Activated gamma-delta T cell treated with anti-CD3 and anti-CD28 coated beads, Interleukin-2, amount 50 U/mL, for 16 hours (primary cell): ENCODE measurements at regions not wholly inside any gene's neighbourhood (a gene's known extent, or its start where the extent isn't known, plus 50 kb on each side); places are given as distances from the start of the nearest gene placed in this dataset.
A peak's percentile ranks its signal among the peaks of the same experiment; 100 is the strongest.
"Not testable (repeated sequence)": the region's sequence is repeated elsewhere in the genome, so short reads cannot be mapped to it uniquely, and the experiment has no call there.

ENCODE experiments used
- DNase-seq: peaks from one replicate; pipeline ENCODE4 v3.0.0-alpha.2; 2020; ENCODE audit warnings: low read depth

DNA sequence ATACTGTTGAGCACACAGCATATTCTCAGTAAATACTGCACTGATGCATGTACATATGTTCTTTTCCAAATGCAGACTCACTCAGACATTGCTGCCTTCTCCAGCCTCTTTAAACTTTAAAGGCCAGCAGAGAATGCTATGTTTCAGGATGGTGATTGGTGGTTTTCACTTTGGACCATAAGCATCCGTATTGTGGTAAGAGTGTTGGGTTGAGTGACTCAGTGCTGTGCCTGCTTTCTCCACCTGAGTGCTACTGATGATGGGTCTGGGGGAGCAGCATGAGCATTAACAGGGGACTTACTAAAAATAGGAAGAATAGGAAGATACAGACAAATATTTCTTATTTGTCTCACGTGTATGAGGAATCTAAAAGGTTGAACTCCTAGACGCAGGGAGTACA, 56.3 kb upstream of the ZNF92 start:
- no peak for DNase-seq

DNA sequence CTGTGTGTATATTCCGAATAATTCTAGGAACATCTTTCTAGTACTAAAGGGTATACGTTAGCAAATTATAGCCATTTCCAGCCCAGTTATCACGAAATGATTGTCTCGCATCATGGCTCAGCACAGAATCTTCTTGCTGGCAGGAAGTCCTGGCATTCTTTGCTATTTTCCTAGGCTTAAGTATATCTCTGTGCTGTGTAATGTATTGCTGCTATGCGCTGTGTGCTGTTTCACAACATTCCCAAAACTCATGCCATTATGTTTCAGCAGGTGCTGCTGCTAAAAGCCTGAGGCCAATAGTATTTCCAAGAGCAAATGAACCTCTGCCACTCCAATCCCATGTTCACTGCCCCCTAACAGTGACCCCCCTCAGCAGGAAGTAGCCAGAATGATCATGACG, 62.9 kb upstream of the ZNF92 start:
- no peak for DNase-seq

DNA sequence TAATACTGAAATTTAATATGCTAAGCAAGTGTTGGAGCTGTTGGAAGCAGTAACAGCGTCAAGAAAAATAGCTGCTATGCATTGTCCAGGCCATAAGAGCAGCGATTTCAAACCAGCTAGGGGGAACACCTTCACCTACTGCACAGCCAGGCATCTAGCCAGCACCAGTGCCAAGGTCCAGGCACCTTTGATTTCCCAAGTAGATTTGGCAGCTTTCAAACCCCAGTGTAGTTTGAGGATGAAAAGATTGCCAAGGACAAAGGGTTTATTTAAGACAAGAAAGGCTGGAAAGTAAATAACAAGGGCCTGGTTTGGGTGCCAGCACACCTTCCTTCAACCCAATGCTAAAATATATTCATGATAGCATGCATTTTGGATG, 65.4 kb upstream of the ZNF92 start:
- no peak for DNase-seq

DNA sequence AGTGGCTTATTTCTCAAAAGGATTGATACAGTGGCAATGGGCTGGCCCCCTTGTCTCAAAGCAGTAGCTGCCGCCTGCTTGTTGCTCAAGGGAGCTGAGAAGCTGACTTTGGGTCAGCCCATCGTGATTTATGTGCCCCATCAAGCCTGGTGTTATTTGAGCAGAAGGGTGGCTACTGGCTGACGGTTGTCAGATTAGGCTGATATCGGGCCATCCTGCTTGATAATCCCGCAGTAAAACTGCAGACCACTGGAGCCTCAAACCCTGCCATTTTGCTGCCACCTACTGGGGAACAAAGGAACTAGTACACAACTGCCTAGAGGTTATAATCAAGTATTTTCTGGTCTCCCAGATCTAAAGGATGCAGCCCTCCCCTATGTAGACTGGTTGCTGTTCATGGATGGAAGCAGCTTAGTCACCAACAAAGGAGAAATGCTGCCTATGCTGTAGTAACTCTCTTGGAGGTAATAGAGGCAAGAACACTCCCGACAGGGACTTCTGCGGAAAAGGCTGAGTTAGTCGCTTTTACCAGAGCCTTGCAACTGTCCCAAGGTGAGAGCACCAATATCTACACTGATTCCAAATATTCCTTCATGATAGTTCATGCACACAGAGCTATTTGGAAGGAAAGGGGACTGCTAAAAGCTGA, 65.9 kb upstream of the ZNF92 start:
- DNase-seq: peak; percentile 41

DNA sequence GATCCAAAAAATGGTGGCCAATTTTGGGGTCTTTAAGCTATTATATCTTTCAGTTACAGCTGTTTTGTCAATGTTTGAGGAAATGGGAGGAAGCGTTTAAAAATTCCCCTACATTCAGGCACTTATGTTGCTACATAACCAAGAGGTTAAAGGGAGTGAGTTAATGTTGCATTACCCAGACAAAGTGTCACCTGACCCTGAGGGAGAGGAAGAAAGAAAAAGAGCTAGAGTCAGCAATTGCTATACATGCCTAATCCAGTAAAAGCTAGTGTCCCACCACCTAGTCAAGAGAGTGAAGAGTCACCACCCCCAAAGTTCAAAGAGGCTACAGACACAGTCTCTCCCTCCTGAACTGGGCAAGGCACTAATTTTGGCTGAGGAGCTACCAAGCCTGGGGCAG, 69.5 kb upstream of the ZNF92 start:
- no peak for DNase-seq

DNA sequence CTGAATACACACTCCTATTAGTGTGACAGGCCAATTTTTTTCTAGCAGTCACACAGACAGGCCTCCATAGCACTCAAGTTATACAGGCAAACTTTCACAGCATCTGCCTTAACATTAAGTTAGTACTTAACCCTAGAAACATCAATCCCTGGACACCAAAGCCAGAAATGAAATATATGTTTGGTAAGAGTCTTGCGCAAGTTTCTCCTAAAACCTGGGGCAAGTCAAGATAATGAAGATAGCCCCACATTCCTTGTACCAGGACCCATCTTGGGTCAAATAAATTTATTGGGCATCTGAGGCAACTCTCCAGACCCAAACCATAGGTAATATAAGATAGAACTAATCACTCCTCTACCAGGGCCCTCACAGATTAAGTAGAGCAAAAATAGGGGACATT, 70.8 kb upstream of the ZNF92 start:
- no peak for DNase-seq

DNA sequence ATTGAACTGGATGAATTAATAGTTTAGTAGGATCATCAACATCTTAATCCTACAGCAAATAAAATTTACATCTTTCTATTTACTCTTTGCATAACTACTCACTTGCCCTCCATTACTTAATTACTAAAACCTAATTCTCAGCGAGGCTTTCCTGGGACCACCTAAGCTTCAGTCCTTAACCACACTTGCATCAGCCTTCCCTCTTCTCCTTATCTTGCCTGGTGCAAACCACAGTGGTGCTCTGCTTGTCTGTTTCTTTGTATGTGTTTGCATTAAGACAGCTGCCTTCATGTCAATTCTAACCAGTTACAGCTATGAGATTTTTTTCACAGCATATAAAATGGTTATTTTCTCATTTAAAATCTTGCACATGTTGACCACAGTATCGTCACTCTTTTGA, 72.6 kb upstream of the ZNF92 start:
- DNase-seq: no peak

DNA sequence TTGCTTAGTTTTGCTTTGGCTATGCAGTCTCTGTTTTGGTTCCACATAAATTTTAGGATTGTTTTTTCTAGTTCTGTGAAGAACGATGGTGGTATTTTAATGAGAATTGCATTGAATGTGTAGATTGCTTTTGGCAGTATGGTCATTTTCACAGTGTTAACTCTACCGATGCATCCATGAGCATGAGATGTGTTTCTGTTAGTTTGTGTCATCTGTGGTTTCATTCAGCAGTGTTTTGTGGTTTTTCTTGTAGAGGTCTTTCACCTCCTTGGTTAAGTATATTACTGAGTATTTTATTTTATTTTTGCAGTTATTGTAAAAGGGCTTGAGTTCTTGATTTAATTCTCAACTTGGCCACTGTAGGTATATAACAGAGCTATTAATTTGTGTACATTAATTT, 78.2 kb upstream of the ZNF92 start:
- DNase-seq: no peak

DNA sequence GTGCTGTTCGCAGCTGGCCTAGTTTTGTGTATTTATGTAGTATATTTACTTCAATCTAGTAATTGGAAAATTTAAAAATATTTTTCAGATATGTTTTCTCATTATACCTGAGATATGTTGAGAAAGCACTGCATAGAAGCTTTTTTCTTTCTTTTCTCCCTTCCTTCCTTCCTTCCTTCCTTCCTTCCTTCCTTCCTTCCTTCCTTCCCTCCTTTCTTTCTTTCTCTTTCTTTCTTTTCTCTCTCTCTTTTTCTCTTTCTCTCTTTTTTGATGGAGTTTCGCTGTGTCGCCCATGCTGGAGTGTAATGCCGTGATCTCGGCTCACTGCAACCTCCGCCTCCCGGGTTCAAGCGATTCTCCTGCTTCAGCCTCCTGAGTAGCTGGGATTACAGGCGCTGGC, 83.3 kb upstream of the ZNF92 start:
- not testable (repeated sequence) for DNase-seq

DNA sequence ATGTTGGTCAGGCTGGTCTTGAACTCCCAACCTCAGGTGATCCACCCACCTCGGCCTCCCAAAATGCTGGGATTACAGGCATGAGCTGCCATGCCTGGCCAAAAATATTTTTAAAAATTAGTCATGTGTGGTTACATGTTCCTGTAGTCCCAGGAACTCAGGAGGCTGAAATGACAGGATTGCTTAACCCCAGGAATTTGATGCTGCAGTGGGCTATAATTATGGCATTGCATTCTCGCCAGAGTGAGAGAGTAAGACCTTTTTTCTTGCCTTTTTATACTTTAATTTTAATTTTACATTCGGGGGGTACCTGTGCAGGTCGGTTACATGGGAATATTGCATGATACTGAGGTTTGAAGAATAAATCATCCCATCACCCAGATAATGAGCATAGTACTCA, 86.6 kb upstream of the ZNF92 start:
- DNase-seq: no peak

DNA sequence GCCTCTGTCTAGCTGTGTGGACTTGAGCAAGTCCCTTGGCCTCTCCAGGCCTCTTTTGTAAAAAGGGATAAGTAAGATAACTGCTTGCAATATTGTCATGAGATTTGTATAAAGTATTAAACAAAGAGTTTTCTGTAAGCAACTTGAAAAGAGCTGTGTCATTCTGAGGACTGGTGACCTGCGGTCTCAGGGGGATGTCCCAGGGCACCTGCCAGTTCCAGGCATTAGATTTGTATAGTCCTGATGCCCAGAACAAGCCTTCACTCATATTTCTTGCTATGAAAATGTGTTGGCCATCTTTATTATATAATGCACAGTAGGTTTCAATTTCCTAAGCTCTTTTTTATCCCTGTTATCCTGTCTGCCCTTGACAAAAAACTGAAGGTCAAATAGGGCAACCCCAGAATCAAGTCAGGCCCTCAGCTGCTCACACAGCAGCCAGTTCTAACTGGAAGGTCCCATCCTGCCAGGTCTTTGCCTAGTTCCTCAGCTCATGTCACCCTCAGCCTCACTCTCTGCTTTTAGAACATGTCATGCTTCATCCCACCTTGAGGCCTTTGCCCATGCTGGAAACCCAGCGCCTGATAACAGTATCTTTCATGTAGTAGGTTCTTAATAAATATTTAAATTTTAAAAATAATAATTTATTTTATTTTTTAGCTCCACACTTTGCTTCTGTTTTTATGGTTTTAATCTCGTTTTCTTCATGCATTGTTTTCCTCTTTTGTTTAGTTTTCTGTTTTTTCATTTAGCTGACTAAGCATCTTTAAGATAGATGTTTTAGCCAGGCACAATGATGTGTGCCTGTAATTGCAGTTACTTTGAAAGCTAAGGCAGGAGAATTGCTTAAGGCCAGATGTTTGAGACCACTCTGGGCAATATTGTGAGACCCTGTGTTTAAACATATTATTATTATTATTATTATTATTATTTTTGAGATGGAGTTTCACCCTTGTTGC, 87.5 kb upstream of the ZNF92 start:
- no peak for DNase-seq

DNA sequence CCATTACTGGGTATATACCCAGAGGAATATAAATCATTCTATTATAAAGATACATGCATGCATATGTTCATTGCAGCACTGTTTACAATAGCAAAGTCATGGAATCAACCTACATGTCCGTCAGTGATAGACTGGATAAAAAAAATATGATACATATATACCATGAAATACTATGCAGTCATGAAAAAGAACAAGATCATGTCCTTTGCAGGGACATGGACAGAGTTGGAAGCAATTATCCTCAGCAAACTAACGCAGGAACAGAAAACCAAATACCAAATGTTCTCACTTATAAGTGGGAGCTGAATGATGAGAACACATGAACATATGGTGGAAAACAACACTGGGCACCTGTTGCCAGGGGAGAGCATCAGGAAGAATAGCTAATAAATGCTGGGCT, 88.4 kb upstream of the ZNF92 start:
- DNase-seq: not testable (repeated sequence)

DNA sequence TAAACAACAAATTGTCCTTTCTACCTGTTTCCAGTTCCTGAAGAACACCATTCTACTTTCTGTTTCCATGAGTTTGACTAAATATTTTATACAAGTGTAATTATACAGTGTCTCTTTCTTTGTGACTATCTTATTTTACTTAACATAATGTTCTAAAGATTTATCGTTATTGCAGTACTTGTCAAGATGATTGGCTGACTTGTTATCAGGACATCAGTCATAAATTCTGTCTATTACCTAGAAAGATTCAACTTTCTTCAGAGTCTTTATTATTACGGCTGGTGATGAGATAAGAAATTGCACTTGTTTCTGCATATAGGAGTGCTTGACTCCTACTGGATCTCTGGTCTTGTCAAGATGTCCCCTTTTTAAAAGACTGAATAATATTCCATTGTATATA, 93.9 kb upstream of the ZNF92 start:
- no peak for DNase-seq

DNA sequence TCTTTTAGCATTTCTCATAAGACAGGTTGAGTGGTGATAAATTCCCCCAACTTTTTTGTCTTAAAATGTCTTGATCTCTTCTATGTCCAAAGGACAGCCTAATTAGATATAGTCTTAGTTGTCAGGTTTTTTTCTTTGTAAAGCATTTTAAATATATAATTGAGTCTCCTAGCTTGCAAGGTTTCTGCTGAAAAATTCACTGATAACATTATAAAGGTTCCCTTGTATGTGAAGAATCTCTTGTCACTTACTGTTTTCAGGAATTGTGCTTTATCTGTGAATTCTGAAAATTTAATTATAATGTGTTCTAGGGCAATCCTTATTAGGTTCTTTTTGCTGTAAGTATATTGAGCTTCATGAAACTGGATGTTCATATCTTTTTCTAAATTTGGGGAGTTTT, 96.8 kb upstream of the ZNF92 start:
- no peak for DNase-seq

DNA sequence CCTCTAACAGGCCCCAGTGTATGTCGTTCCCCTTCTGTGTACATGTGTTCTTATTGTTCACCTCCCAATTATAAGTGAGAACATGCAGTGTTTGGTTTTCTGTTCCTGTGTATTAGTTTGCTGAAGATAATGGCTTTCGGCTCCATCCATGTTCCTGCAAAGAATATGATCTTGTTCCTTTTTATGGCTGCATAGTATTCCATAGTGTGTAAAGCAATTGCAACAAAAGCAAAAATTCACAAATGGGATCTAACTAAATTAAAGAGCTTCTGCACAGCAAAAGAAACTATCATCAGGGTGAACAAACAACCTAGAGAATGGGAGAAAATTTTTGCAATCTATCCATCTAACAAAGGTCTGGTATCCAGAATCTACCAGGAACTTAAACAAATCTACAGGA, 102.2 kb upstream of the ZNF92 start:
- DNase-seq: not testable (repeated sequence)

DNA sequence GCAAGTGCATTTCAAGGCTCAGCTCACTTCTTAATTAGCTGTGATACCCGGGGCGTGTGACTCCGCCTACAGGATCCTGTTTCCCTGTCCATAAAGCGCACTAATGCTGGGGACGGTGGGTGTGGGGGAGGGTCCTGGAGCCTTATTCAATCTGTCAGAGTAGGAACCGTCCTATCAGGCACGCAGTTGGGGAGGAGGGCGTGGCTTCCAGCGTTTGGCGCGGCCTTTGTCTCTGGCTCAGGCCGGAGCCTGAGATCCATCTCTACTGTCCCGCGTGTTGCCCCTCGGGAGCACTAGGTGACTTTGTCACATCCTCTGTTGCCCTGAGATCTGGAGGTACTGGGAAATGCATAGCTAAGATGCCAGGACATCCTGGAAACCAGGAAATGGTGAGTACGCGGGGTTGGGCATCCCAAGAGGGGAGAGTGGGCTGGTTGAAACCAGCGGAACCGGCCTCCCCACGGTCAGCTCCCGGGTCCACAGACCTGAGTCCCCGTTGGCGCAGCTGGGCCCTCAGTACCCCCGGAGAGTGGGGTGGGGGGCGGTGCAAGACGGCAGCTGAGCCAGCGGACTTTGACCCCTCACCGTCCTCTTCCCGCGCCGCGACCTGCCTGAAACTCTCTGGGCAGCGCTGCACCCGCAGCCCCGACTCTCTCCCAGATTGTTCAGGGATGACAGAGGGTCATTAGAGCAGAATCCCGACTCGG, 104.4 kb upstream of the ZNF92 start:
- no peak for DNase-seq

DNA sequence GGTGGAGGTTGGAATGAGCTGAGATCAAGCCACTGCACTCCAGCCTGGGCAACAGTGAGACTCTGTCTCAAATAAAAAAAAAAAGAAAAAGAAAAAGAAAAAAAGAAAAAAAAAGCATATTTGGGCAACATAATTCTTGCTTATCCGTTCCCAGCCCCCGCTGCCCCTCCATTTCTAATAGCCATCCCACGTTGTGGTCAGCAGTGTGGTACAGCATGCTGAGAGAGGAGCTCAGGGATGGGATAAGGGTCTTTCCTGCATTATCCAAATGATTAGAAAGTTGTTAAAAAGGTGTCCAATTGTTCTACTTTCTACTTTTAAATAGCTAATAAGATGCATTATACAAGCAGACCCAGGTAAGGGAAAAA, 104.9 kb upstream of the ZNF92 start:
- DNase-seq: no peak

DNA sequence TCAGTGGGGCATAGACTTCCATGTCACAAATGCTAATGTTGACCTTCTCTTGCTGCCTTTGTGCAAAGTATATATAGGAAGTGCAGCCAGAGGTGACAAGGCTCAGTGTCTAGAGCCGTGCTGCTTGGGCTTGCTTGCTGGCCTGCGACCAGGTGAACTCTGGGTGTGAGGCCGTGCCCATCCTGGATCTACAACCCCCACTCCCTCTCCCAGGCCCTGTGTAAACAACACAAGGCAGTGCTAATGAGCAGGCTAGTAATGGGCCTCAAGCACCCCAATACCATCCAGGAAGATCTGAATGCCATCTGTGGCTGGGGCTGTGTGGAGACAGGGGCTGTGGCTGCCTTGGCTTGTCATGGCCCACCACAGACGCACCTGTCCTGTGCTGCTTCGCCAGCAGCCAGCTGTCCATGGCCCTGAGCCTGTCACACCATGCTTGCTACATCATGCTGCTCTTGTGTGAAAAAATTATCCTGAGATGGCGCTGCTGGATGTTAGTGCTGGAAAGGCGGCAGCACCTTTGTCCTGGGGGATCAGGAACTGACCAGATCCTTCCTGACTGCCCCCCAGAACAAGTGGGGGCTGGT, 107.6 kb upstream of the ZNF92 start:
- DNase-seq: no peak

DNA sequence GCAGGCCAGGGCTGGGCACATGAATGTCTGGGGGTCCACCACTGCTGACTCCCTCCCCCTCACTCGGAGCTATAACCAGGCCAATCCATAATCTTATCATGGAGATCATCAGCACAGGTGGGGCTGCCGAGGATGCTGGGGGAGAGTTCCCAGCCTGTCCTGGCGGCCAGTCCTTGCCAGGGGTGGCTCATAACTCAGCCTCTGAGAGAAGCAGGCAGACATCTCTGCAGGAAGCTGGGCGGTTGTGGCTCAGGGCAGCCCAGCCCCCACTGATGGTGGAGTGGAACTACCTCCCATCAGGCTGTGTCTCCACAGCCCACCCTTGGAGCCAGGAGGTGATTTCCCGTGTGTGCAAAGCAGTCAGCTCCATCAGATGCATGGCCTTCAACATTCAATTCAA, 109.4 kb upstream of the ZNF92 start:
- no peak for DNase-seq

DNA sequence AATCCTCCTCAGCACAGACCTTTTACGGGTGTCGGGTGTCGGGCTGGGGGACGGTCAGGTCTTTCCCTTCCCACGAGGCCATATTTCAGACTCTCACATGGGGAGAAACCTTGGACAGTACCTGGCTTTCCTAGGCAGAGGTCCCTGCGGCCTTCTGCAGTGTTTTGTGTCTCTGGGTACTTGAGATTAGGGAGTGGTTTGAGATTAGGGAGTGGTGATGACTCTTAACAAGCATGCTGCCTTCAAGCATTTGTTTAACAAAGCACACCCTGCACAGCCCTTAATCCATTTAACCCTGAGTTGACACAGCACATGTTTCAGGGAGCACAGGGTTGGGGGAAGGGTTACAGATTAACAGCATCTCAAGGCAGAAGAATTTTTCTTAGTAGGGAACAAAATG, 113.0 kb upstream of the ZNF92 start:
- DNase-seq: not testable (repeated sequence)

DNA sequence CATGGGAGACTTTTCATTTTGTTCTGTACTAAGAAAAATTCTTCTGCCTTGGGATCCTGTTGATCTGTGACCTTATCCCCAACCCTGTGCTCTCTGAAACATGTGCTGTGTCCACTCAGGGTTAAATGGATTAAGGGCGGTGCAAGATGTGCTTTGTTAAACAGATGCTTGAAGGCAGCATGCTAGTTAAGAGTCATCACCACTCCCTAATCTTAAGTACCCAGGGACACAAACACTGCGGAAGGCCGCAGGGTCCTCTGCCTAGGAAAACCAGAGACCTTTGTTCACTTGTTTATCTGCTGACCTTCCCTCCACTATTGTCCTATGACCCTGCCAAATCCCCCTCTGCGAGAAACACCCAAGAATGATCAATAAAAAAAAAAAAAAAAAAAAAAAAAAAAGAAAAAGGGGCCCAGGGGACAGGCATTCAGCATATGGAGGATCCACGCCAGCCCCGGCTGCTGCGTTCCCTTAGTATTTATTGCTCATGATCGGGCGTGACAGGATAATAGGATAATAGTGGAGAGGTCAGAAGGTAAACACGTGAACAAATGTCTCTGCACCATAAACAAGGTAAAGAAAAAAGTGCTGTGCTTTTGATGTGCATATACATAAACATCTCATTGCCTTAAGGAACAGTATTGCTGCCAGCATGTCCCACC, 113.7 kb upstream of the ZNF92 start:
- not testable (repeated sequence) for DNase-seq

DNA sequence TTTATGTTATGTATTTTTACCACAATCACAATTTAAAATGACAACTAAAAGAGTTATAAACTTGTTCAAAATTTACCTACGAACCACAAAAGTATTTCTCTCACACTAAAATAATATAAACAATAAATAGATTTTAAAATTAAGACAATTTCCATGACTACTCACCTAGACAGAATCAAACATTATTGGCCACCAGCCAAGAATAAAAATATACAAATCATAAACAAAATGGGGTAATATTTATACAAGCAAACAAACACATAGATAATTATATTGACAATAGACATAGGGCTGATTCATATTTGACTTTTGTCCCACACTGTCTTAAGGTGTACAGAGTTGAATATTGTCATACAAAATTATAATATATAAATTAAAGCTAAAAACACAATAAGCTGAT, 119.6 kb upstream of the ZNF92 start:
- DNase-seq: no peak
